ENCODE measurements at regions not wholly inside any gene's neighbourhood (a gene's known extent, or its start where the extent isn't known, plus 50 kb on each side); places are given as distances from the start of the nearest gene placed in this dataset.

- DNase-seq = no peak
These were observed 56.1 kb upstream of the ELMO1 start for GRCh38 chr7:37504801-37505200.

GRCh38 chr7:37505750-37506353 is 57.2 kb upstream of the ELMO1 start:
- DNase-seq = no peak

GRCh38 chr7:37508118-37508517 is 59.5 kb upstream of the ELMO1 start:
- no peak for DNase-seq

GRCh38 chr7:37510043-37510634 is 61.5 kb upstream of the ELMO1 start:
- DNase-seq = peak; percentile 79

- no peak for DNase-seq
These were observed 63.3 kb upstream of the ELMO1 start for GRCh38 chr7:37511915-37512314.

GRCh38 chr7:37514497-37514896 is 65.8 kb upstream of the ELMO1 start:
- DNase-seq = no peak

- DNase-seq = no peak
These were observed 68.0 kb upstream of the ELMO1 start for GRCh38 chr7:37516664-37517063.

- DNase-seq = no peak
These were observed 69.6 kb upstream of the ELMO1 start for GRCh38 chr7:37518266-37518665.

GRCh38 chr7:37524056-37524455 is 75.4 kb upstream of the ELMO1 start:
- DNase-seq = no peak

- DNase-seq = no peak
These were observed 76.1 kb upstream of the ELMO1 start for GRCh38 chr7:37524797-37525196.

- DNase-seq = no peak
These were observed 78.0 kb upstream of the ELMO1 start for GRCh38 chr7:37526623-37527022.

- no peak for DNase-seq
These were observed 78.4 kb upstream of the ELMO1 start for GRCh38 chr7:37527109-37527508.

- peak; percentile 55 for DNase-seq
These were observed 82.6 kb upstream of the ELMO1 start for GRCh38 chr7:37531225-37531624.

- DNase-seq = no peak
These were observed 84.0 kb upstream of the ELMO1 start for GRCh38 chr7:37532636-37533035.

- DNase-seq = no peak
These were observed 86.4 kb upstream of the ELMO1 start for GRCh38 chr7:37534893-37535610.

- DNase-seq = no peak
These were observed 87.2 kb upstream of the ELMO1 start for GRCh38 chr7:37535841-37536240.

GRCh38 chr7:37536706-37537105 is 88.0 kb upstream of the ELMO1 start:
- DNase-seq = no peak

GRCh38 chr7:37537439-37537838 is 88.8 kb upstream of the ELMO1 start:
- no peak for DNase-seq

- DNase-seq = no peak
These were observed 90.3 kb upstream of the ELMO1 start for GRCh38 chr7:37538945-37539344.

- no peak for DNase-seq
These were observed 92.3 kb upstream of the ELMO1 start for GRCh38 chr7:37540917-37541316.

- no peak for DNase-seq
These were observed 93.3 kb upstream of the ELMO1 start for GRCh38 chr7:37541810-37542443.

GRCh38 chr7:37545619-37546534 is 97.2 kb upstream of the ELMO1 start:
- DNase-seq = no peak

- no peak for DNase-seq
These were observed 98.0 kb upstream of the ELMO1 start for GRCh38 chr7:37546677-37547076.

Data from hematopoietic multipotent progenitor cell treated with erythropoietin and hydrocortisone succinate and interleukin-3 and kit ligand, for 6 days (in vitro differentiated cells).